HPDE6-E6E7 (cell line): ENCODE measurements at regions not wholly inside any gene's neighbourhood (a gene's known extent, or its start where the extent isn't known, plus 50 kb on each side); places are given as distances from the start of the nearest gene placed in this dataset.
"Not testable (repeated sequence)": the region's sequence is repeated elsewhere in the genome, so short reads cannot be mapped to it uniquely, and the experiment has no call there.

ENCODE experiments used
- DNase-seq: peaks from one replicate; pipeline ENCODE4 v3.0.0; 2011; ENCODE audit warnings: missing footprints; ENCODE audit errors: extremely low spot score

- DNase-seq: no peak
Measured at GRCh38 chr1:101483982-101484688, 247.3 kb downstream of the S1PR1 start.

- DNase-seq: no peak
Measured at GRCh38 chr1:101484689-101485338, 248.0 kb downstream of the S1PR1 start.

GRCh38 chr1:101485712-101486111, 248.9 kb downstream of the S1PR1 start:
- no peak for DNase-seq

DNA sequence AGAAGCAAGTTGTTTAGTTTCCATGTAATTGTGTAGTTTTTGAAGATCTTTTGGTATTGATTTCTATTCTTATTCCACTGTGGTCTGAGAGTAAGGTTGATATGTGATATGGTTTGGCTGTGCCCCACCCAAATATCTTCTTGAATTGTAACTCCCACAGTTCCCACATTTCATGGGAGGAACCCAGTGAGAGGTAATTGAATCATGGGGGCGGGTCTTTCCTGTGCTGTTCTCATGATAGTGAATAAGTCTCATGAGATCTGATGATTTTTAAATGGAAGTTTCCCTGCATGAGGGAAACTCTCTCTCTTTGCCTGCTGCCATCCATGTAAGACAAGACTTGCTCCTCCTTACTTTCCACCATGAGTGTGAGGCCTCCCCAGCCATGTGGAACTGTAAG, 255.3 kb downstream of the S1PR1 start:
- not testable (repeated sequence) for DNase-seq

DNA sequence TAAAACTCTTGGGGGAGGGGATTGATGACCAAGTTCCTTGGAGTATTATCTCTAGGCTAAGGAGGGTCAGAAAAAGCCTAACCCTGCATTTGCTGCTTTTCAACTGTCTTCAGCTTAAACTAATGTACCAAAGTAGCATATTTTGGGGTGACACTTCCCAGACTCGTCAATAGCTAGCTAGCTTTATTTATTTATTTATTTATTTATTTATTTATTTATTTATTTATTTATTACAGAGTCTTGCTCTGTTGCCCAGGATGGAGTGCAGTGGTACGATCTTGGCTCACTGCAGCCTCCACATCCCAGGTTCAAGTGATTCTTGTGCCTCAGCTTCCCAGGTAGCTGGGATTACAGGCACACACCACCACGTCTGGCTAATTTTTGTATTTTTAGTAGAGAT, 257.1 kb downstream of the S1PR1 start:
- not testable (repeated sequence) for DNase-seq

- DNase-seq: no peak
Measured at GRCh38 chr1:101496109-101496508, 259.3 kb downstream of the S1PR1 start.

DNA sequence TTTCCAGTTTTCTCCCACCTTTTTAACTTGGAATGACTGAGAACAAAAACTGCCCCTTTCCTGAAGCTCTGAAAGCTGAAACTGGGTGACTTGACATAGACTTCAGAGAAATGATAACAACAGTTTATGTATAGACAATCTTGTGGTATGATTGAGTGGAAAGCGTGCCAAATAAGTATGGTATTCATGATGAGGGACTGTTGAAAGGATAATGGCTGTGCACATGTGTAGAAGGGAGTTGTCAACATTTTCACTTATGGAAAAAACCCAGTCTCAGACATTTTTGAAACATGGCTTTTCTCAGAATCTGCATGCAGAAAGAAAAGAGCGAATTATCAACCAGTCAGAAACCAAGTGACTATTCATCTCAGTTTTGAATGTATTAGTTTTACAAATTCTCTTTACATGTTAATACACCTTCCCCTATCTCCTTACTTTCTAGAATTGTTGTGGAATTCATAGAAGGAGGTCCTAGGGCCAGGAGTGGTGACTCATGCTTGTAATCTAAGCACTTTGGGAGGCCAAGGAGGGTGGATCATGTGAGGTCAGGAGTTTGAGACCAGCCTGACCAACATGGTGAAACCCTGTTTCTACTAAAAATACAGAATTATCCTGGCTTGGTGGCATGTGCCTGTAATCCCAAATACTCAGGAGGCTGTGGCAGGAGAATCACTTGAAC, 261.2 kb downstream of the S1PR1 start:
- DNase-seq: no peak

DNA sequence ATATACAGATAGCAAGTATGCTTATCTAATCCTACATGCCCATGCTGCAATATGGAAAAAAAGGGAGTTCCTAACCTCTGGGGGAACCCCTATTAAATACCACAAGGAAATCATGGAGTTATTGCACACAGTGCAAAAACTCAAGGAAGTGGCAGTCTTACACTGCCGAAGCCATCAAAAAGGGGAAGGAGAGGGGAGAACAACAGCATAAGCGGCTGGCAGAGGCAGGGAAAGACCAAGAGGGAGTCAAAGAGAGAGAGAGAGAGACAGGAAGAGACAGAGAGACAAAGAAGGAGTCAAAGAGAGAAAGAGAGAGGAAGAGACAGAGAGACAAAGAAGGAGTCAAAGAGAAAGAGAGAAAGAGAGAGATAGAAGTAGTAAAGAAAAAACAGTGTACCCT, 267.3 kb downstream of the S1PR1 start:
- not testable (repeated sequence) for DNase-seq

GRCh38 chr1:101505240-101505639, 268.4 kb downstream of the S1PR1 start:
- not testable (repeated sequence) for DNase-seq

GRCh38 chr1:101506541-101507164, 269.8 kb downstream of the S1PR1 start:
- peak; percentile 22 for DNase-seq

- no peak for DNase-seq
Measured at GRCh38 chr1:101507547-101507971, 270.7 kb downstream of the S1PR1 start.

DNA sequence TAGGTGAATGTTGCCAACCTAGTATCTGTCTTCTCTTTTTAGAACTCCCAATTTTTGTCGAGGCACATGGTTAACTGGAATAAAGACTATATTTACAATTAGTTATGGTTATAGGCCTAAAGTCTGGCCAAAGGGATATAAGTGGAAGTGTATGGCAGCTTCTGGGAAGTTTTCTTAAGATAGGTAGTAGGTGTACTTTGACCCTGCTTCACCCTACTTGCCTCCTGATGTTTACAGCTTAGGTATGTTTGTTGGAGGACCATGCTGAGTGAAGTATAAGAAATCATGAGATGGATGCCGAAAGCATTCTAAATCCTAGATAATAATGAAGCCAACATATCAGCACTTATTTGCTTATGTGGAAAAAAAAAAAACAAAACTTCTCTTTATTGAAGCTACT, 272.1 kb downstream of the S1PR1 start:
- no peak for DNase-seq

- no peak for DNase-seq
Measured at GRCh38 chr1:101509370-101509769, 272.6 kb downstream of the S1PR1 start.

DNA sequence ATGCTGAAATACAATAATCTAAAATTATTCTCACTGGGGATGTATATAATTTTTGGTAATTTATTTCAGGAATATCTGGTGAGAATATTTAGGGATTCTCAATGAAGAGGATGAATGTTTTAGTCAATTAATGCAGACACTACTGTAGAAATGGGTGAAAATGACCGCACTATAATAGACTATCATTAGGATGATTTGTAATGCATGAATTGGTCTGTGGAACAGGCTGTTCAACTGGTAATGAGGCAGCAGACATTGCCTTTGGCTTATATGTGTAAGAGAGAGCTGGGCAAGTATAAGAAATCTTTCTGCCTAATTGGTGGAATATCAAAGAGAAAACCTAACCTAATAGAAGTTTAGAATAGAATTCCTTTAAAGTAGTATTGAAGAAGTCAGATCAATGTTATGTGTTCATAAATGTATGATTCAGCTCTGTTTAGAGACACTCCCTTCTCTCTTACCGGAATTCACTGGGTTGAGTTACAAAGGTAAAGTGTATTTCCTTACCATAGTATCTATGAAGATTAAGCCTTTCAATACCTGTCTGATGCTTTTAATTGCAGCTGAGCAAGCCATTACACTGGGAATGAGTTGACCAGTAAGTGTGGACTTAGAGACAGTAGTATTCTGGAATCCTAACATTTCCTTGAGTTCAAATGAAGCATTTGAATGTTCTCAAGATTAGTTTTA, 274.5 kb downstream of the S1PR1 start:
- no peak for DNase-seq

- DNase-seq: peak; percentile 13
Measured at GRCh38 chr1:101520302-101520701, 283.5 kb downstream of the S1PR1 start.

DNA sequence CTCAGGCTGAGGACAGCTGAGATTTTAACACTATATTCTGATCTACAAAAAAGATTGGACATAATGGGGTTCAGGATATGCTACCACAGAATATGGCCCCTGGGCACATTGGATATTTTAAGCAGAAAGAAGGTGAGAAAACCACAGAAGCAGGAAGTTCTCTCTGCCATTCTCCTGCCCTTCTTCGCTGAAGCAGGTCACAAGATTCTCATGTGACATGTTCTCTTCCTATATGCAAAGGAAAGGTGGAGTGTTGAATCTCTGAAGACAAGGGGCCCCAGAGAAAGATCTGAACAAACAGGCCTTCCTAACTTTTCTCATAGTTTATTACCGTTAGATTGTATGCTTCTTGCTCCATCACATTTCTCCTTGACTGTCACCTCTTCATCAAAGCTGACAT, 285.7 kb downstream of the S1PR1 start:
- no peak for DNase-seq

DNA sequence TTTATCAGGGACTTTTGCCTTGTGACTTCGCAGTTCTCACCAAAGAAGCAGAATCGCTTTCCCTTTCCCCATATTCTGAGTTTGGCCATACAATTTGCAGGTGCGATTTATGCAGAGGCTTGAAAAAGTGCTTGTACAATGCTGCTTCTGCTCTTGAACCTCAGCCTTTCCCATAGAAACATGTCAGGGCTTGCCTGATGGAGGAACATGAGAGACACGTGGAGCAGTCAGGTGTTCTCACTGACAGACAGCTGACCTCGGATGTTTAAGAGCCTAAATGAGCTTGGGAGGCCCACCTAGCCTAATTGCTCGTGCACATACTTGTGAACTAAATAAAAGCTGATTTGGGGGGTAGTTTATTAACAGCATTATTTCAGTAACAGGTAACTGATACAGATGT, 290.0 kb downstream of the S1PR1 start:
- no peak for DNase-seq

GRCh38 chr1:101532377-101532776, 295.6 kb downstream of the S1PR1 start:
- DNase-seq: no peak

- DNase-seq: no peak
Measured at GRCh38 chr1:101540161-101540560, 303.3 kb downstream of the S1PR1 start.

GRCh38 chr1:101546885-101547284, 310.1 kb downstream of the S1PR1 start:
- no peak for DNase-seq

DNA sequence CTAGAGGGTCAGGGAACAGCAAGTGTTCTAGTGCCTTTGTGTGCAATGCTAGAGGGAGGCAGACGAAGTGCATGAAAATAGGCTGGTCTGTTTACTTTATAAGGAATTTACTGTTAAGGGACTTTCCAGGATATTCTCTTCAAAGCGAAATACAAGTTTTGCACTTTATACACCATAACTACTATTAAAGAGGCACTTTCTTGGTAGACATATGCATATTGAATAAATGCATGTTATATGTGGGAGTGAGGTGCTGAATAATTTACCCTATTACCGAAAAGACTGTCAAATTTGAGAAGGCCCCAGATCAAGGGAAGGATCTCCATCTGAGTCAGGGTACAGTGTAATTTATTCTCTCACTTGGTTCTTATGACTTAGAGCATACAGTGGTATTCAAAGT, 310.5 kb downstream of the S1PR1 start:
- no peak for DNase-seq

- no peak for DNase-seq
Measured at GRCh38 chr1:101548376-101548775, 311.6 kb downstream of the S1PR1 start.
